Suprapubic skin (tissue), 4 donors: ENCODE measurements at regions not wholly inside any gene's neighbourhood (a gene's known extent, or its start where the extent isn't known, plus 50 kb on each side); places are given as distances from the start of the nearest gene placed in this dataset.

Experiments used
- DNase-seq, 2 donors: peaks; one replicate each; pipeline ENCODE4 v3.0.0-alpha.2; 2019; ENCODE audit warnings: low spot score in 2 of 2
- H3K27ac ChIP-seq: fragments of 200-600 bp; sonication (generic); one replicate; pipeline ENCODE4 v1.5.1; 2019
- H3K27me3 ChIP-seq: fragments of 200-600 bp; sonication (generic); one replicate; pipeline ENCODE4 v1.5.1; 2019
- H3K36me3 ChIP-seq: fragments of 200-600 bp; sonication (generic); one replicate; pipeline ENCODE4 v1.5.1; 2019
- H3K4me1 ChIP-seq: fragments of 200-600 bp; sonication (generic); one replicate; pipeline ENCODE4 v1.5.1; 2019
- H3K4me3 ChIP-seq: fragments of 200-600 bp; sonication (generic); one replicate; pipeline ENCODE4 v1.5.1; 2019; ENCODE audit warnings: mild to moderate bottlenecking
- H3K9me3 ChIP-seq: fragments of 200-600 bp; sonication (generic); one replicate; pipeline ENCODE4 v1.5.1; 2019
- CTCF ChIP-seq, 2 donors: fragments of 200-600 bp in 1 of 2; fragments of 450-650 bp in 1 of 2; sonication (generic) in 1 of 2; IDR thresholded peaks; one replicate each; pipeline ENCODE4 v1.5.1; 2016 to 2019; ENCODE audit warnings: antibody characterized with exemption in 2 of 2, mild to moderate bottlenecking in 1 of 2, moderate library complexity in 1 of 2
- EP300 ChIP-seq: sonication (generic); formaldehyde crosslinking; IDR thresholded peaks from one replicate; pipeline ENCODE4 v1.6.1; 2017; ENCODE audit warnings: antibody characterized with exemption
- POLR2A ChIP-seq, 2 donors: fragments of 450-650 bp; IDR thresholded peaks; one replicate each; pipeline ENCODE4 v1.6.1; 2017; ENCODE audit warnings: antibody characterized with exemption in 2 of 2, mild to moderate bottlenecking in 2 of 2, moderate library complexity in 2 of 2
- POLR2AphosphoS5 ChIP-seq, 3 donors: sonication (generic); formaldehyde crosslinking; IDR thresholded peaks; one replicate each; pipeline ENCODE4 v1.6.1; 2017; ENCODE audit warnings: antibody characterized with exemption in 3 of 3
- WGBS: methylation state at CpG from one replicate; pipeline ENCODE4 v1.1.5; 2018; 5-methylcytosine and 5-hydroxymethylcytosine counted together

- H3K4me1 ChIP-seq, result no peaks in the 10 kb centered on the region
- H3K9me3 ChIP-seq, result no peaks in the 10 kb centered on the region
- H3K27ac ChIP-seq, result no peak overlapping the region
- no peak overlapping the region for H3K4me3 ChIP-seq
- no peak for TF ChIP-seq POLR2A (IDR thresholded peaks at IDR 0.05)
- no peak for TF ChIP-seq EP300
- TF ChIP-seq POLR2AphosphoS5 (IDR thresholded peaks at IDR 0.05), result no peak
- no peak for TF ChIP-seq CTCF (IDR thresholded peaks at IDR 0.05)
- 69% methylated on average over 4 of the region's 4 CpGs for WGBS
- no peaks in the 10 kb centered on the region for H3K36me3 ChIP-seq
- DNase-seq, result no peak
- H3K27me3 ChIP-seq, result no peaks in the 10 kb centered on the region
Measured at GRCh38 chr5:161023551-161023950, 171.5 kb upstream of the ATP10B start.

- Histone ChIP-seq H3K36me3 (no peaks in the 10 kb centered on the region), H3K27me3 (no peaks in the 10 kb centered on the region), H3K4me1 (no peaks in the 10 kb centered on the region), H3K4me3 (no peak overlapping the region), H3K27ac (no peak overlapping the region), H3K9me3 (no peaks in the 10 kb centered on the region)
- TF ChIP-seq POLR2A (IDR thresholded peaks at IDR 0.05) (no peak), CTCF (IDR thresholded peaks at IDR 0.05) (no peak), EP300 (no peak), POLR2AphosphoS5 (IDR thresholded peaks at IDR 0.05) (no peak)
- WGBS, result 92% methylated on average over 2 of the region's 2 CpGs
- no peak for DNase-seq
Measured at GRCh38 chr5:161022151-161022550, 170.1 kb upstream of the ATP10B start.

- no peak overlapping the region for H3K27ac ChIP-seq
- TF ChIP-seq POLR2AphosphoS5 (IDR thresholded peaks at IDR 0.05) (no peak), CTCF (IDR thresholded peaks at IDR 0.05) (no peak), POLR2A (IDR thresholded peaks at IDR 0.05) (no peak), EP300 (no peak)
- H3K27me3 ChIP-seq, result no peaks in the 10 kb centered on the region
- H3K4me1 ChIP-seq, result no peaks in the 10 kb centered on the region
- no peak overlapping the region for H3K4me3 ChIP-seq
- DNase-seq, result no peak
- peaks cover 5% of the 10 kb centered on the region for H3K9me3 ChIP-seq
- no peaks in the 10 kb centered on the region for H3K36me3 ChIP-seq
- WGBS, result 73% methylated on average over 1 of the region's 1 CpG
Measured at GRCh38 chr5:161009817-161010216, 157.8 kb upstream of the ATP10B start.

GRCh38 chr5:161009194-161009593 is 157.2 kb upstream of the ATP10B start:
- no peak for TF ChIP-seq EP300
- TF ChIP-seq POLR2A (IDR thresholded peaks at IDR 0.05), result no peak
- TF ChIP-seq POLR2AphosphoS5 (IDR thresholded peaks at IDR 0.05), result no peak
- no peak for TF ChIP-seq CTCF (IDR thresholded peaks at IDR 0.05)
- Histone ChIP-seq H3K4me1 (no peaks in the 10 kb centered on the region), H3K36me3 (no peaks in the 10 kb centered on the region), H3K27ac (no peak overlapping the region), H3K27me3 (no peaks in the 10 kb centered on the region), H3K9me3 (peaks cover 7% of the 10 kb centered on the region), H3K4me3 (no peak overlapping the region)
- DNase-seq, result no peak
- 65% methylated on average over 2 of the region's 2 CpGs for WGBS

- no peaks in the 10 kb centered on the region for H3K27me3 ChIP-seq
- DNase-seq, result no peak
- H3K4me3 ChIP-seq, result no peak overlapping the region
- H3K9me3 ChIP-seq, result peaks cover 13% of the 10 kb centered on the region
- H3K4me1 ChIP-seq, result no peaks in the 10 kb centered on the region
- 72% methylated on average over 2 of the region's 2 CpGs for WGBS
- H3K27ac ChIP-seq, result no peak overlapping the region
- no peaks in the 10 kb centered on the region for H3K36me3 ChIP-seq
- TF ChIP-seq CTCF (IDR thresholded peaks at IDR 0.05) (no peak), EP300 (no peak)
Measured at GRCh38 chr5:161007879-161008278, 155.9 kb upstream of the ATP10B start.
